Esophagus muscularis mucosa (tissue), 4 donors: ENCODE measurements at regions not wholly inside any gene's neighbourhood (a gene's known extent, or its start where the extent isn't known, plus 50 kb on each side); places are given as distances from the start of the nearest gene placed in this dataset.
"Not testable (repeated sequence)": the region's sequence is repeated elsewhere in the genome, so short reads cannot be mapped to it uniquely, and the experiment has no call there.

Experiments
- EP300 ChIP-seq: sonication (generic); formaldehyde crosslinking; IDR thresholded peaks from one replicate; pipeline ENCODE4 v1.6.1; 2017; ENCODE audit warnings: antibody characterized with exemption
- POLR2A ChIP-seq: fragments of 450-650 bp; IDR thresholded peaks from one replicate; pipeline ENCODE4 v1.6.1; 2017; ENCODE audit warnings: antibody characterized with exemption, moderate library complexity, mild to moderate bottlenecking, low read depth
- POLR2AphosphoS5 ChIP-seq, 2 donors: sonication (generic); formaldehyde crosslinking; IDR thresholded peaks; one replicate each; pipeline ENCODE4 v1.6.1; 2017; ENCODE audit warnings: antibody characterized with exemption in 2 of 2
- TF ChIP-seq, protein P1 (sequence below), 3 experiments: fragments of 200-600 bp in 2 of 3; fragments of 450-650 bp in 1 of 3; sonication (generic) in 2 of 3; IDR thresholded peaks; one replicate each; pipeline ENCODE4 v1.5.1; 2017 to 2019; ENCODE audit warnings: antibody characterized with exemption in 3 of 3, mild to moderate bottlenecking in 2 of 3, moderate library complexity in 1 of 3

DNA sequence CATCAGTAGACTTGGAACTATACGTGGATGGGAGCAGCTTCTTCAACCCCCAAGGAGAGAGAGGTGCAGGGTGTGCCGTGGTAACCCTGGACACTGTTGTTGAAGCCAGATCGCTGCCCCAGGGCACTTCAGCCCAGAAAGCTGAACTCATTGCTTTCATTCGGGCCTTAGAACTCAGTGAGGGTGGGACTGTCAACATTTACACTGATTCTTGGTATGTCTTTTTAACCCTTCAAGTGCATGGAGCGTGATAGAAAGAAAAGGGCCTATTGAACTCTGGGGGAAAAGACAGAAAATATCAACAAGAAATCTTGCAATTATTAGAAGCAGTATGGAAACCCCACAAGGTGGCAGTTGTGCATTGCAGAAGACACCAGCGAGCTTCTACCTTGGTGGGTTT is 74.0 kb downstream of the DAPL1 start:
- not testable (repeated sequence) for TF ChIP-seq POLR2AphosphoS5 (IDR thresholded peaks at IDR 0.05); POLR2A; EP300
- TF ChIP-seq, protein P1, sequence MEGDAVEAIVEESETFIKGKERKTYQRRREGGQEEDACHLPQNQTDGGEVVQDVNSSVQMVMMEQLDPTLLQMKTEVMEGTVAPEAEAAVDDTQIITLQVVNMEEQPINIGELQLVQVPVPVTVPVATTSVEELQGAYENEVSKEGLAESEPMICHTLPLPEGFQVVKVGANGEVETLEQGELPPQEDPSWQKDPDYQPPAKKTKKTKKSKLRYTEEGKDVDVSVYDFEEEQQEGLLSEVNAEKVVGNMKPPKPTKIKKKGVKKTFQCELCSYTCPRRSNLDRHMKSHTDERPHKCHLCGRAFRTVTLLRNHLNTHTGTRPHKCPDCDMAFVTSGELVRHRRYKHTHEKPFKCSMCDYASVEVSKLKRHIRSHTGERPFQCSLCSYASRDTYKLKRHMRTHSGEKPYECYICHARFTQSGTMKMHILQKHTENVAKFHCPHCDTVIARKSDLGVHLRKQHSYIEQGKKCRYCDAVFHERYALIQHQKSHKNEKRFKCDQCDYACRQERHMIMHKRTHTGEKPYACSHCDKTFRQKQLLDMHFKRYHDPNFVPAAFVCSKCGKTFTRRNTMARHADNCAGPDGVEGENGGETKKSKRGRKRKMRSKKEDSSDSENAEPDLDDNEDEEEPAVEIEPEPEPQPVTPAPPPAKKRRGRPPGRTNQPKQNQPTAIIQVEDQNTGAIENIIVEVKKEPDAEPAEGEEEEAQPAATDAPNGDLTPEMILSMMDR (IDR thresholded peaks at IDR 0.05): not testable (repeated sequence)
